Tibial artery (tissue), 4 donors: ENCODE measurements at regions not wholly inside any gene's neighbourhood (a gene's known extent, or its start where the extent isn't known, plus 50 kb on each side); places are given as distances from the start of the nearest gene placed in this dataset.

Experiments used
- DNase-seq, 2 donors: peaks; one replicate each; pipeline ENCODE4 v3.0.0-alpha.2; 2019
- H3K27ac ChIP-seq, 2 donors: fragments of 200-600 bp; sonication (generic) in 1 of 2; 1 replicate in 1 of 2; 2 replicates in 1 of 2; pipeline ENCODE4 v1.5.1; 2018 to 2019; ENCODE audit warnings: mild to moderate bottlenecking in 1 of 2
- H3K27me3 ChIP-seq, 2 donors: fragments of 200-600 bp; sonication (generic) in 1 of 2; one replicate each; pipeline versions ENCODE4 v1.5.1 to v1.6.0; 2016 to 2019
- H3K36me3 ChIP-seq, 3 donors: fragments of 200-600 bp; sonication (generic) in 2 of 3; one replicate each; pipeline ENCODE4 v1.5.1; 2016 to 2019; ENCODE audit warnings: mild to moderate bottlenecking in 2 of 3
- H3K4me1 ChIP-seq, 4 donors: fragments of 200-600 bp; sonication (generic) in 2 of 4; 1 replicate in 3 of 4; 2 replicates in 1 of 4; pipeline ENCODE4 v1.5.1; 2016 to 2019
- H3K4me3 ChIP-seq, 2 donors: fragments of 200-600 bp; sonication (generic) in 1 of 2; 1 replicate in 1 of 2; 2 replicates in 1 of 2; pipeline ENCODE4 v1.5.1; 2018 to 2019; ENCODE audit warnings: mild to moderate bottlenecking in 2 of 2
- H3K9me3 ChIP-seq, 3 donors: fragments of 200-600 bp; sonication (generic) in 1 of 3; one replicate each; pipeline ENCODE4 v1.5.1; 2016 to 2019
- intact Hi-C: fragments of 100-400 bp; cut with DNase I; formaldehyde crosslinking; loops from one replicate; pipeline ENCODE4 v1.15.0; 2023; ENCODE audit warnings: low total_unique reads
- TF ChIP-seq, protein P1 (sequence below), 2 experiments: fragments of 200-600 bp in 1 of 2; fragments of 450-650 bp in 1 of 2; IDR thresholded peaks; one replicate each; pipeline ENCODE4 v1.5.1; 2017 to 2019; ENCODE audit warnings: antibody characterized with exemption in 2 of 2, mild to moderate bottlenecking in 1 of 2, moderate library complexity in 1 of 2

DNA sequence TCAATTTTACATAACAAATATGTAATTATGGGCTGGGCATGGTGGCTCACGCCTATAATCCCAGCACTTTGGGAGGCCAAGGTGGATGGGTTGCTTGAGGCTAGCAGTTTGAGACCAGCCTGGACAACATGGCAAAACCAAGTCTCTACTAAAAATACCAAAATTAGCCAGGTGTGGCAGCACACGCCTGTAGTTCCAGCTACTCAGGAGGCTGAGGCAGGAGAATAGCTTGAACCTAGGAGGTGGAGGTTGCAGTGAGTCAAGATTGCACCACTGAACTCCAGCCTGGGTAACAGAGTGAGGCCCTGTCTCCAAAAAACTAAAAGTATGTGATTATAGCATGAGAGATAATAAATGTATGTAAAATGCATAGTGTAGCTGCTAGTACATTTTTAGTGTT, 229.0 kb downstream of the PPARGC1A start:
- Histone ChIP-seq H3K4me1 (no peaks in the 10 kb centered on the region), H3K27me3 (no peaks in the 10 kb centered on the region), H3K36me3 (no peaks in the 10 kb centered on the region), H3K27ac (no peak overlapping the region), H3K9me3 (no peaks in the 10 kb centered on the region), H3K4me3 (no peak overlapping the region)
- TF ChIP-seq, protein P1, sequence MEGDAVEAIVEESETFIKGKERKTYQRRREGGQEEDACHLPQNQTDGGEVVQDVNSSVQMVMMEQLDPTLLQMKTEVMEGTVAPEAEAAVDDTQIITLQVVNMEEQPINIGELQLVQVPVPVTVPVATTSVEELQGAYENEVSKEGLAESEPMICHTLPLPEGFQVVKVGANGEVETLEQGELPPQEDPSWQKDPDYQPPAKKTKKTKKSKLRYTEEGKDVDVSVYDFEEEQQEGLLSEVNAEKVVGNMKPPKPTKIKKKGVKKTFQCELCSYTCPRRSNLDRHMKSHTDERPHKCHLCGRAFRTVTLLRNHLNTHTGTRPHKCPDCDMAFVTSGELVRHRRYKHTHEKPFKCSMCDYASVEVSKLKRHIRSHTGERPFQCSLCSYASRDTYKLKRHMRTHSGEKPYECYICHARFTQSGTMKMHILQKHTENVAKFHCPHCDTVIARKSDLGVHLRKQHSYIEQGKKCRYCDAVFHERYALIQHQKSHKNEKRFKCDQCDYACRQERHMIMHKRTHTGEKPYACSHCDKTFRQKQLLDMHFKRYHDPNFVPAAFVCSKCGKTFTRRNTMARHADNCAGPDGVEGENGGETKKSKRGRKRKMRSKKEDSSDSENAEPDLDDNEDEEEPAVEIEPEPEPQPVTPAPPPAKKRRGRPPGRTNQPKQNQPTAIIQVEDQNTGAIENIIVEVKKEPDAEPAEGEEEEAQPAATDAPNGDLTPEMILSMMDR (IDR thresholded peaks at IDR 0.05) = no peak
- intact Hi-C loops = no loop called here
- no peak for DNase-seq

DNA sequence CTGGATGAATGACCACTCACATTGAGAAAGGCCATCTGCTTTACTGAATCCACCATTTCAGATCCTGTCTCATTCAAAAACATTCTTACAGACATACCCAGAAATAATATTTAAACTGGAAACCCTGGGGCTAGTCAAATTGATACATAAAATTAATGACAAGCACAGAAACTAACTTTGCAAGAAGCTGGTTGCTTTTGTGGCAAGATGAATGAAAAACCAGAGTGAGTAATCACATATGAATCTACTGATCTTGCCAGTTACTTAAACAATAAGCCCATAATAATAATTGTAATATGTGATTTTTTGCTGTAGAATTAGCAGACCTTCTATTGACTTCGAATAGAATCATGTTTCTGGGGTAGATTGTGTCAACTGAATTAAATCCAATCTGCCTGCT, 235.1 kb downstream of the PPARGC1A start:
- intact Hi-C loops = no loop called here

GRCh38 chr4:23648854-23649596, 240.8 kb downstream of the PPARGC1A start:
- no peaks in the 10 kb centered on the region for H3K27me3 ChIP-seq
- intact Hi-C loops = no loop called here
- no peaks in the 10 kb centered on the region for H3K4me1 ChIP-seq
- no peak for DNase-seq
- TF ChIP-seq, protein P1 (IDR thresholded peaks at IDR 0.05) = no peak
- H3K36me3 ChIP-seq = no peaks in the 10 kb centered on the region
- no peak overlapping the region for H3K4me3 ChIP-seq
- H3K9me3 ChIP-seq = no peaks in the 10 kb centered on the region
- no peak overlapping the region for H3K27ac ChIP-seq

More for the DNA sequence above, 235.1 kb downstream of the PPARGC1A start:
- H3K9me3 ChIP-seq = no peaks in the 10 kb centered on the region
- DNase-seq = no peak
- H3K4me1 ChIP-seq = no peaks in the 10 kb centered on the region
- no peak overlapping the region for H3K4me3 ChIP-seq
- no peak overlapping the region for H3K27ac ChIP-seq
- TF ChIP-seq, protein P1 (IDR thresholded peaks at IDR 0.05) = no peak
- no peaks in the 10 kb centered on the region for H3K36me3 ChIP-seq
- H3K27me3 ChIP-seq = no peaks in the 10 kb centered on the region

DNA sequence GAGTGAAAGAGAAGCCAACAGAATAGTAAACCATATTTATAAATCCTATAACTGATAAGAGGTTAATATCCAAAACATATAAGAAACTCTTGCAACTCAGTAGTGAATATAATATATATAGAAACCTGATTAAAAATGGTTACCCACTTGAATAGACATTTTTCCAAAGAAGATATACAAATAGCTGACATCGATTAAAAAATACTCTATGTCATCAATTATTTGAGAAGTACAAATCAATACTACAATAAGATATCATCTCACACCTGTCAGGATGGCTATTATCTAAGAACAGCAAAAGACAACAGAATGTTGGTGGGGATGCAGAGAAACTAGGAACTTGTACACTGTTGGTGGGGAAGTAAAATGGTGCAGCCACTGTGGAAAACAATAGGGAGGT, 254.4 kb downstream of the PPARGC1A start:
- H3K4me1 ChIP-seq = no peaks in the 10 kb centered on the region
- H3K4me3 ChIP-seq = no peak overlapping the region
- H3K36me3 ChIP-seq = no peaks in the 10 kb centered on the region
- TF ChIP-seq, protein P1 (IDR thresholded peaks at IDR 0.05) = no peak
- H3K27ac ChIP-seq = no peak overlapping the region
- H3K9me3 ChIP-seq = no peaks in the 10 kb centered on the region
- no peak for DNase-seq
- no peaks in the 10 kb centered on the region for H3K27me3 ChIP-seq
- intact Hi-C loops = no loop called here

DNA sequence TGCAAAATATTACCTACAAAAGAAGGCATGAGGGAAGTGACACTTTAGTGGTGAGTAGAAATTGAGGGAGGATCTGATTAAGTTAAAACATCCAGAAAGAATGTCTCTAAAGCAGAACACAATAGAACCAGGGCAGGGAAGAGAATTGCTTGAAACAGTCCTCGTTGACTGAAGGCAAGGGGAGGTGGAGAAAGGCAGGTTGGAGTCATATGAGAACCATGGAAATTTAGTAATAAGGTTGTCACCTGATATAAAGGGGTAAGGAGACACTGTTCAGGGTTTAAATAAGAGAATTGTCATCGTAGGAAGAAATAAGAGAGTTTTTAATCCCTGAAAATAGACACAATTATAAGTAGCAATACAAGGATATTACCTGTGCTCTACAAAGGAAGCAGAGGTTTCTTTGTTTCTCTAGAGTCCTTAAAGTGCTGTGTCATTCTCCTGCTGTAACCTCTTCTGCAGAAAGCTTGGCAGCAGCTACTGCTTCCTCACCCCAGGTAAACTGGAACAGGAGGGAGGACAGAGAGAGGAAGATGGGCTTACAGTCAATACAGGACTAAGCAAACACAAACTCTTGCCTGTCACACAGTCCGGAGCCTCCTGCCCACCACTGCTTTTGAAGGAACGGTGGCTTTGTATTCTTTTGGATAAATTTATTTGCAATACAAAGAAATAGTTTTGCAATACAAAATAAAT, 258.4 kb downstream of the PPARGC1A start:
- H3K4me1 ChIP-seq = no peaks in the 10 kb centered on the region
- H3K9me3 ChIP-seq = no peaks in the 10 kb centered on the region
- H3K36me3 ChIP-seq = no peaks in the 10 kb centered on the region
- no peaks in the 10 kb centered on the region for H3K27me3 ChIP-seq
- TF ChIP-seq, protein P1 (IDR thresholded peaks at IDR 0.05) = no peak
- no peak for DNase-seq
- no peak overlapping the region for H3K27ac ChIP-seq
- no peak overlapping the region for H3K4me3 ChIP-seq
- intact Hi-C loops = no loop called here
